ENCODE measurements at regions not wholly inside any gene's neighbourhood (a gene's known extent, or its start where the extent isn't known, plus 50 kb on each side); places are given as distances from the start of the nearest gene placed in this dataset.
A peak's percentile ranks its signal among the peaks of the same experiment; 100 is the strongest.
"Not testable (repeated sequence)": the region's sequence is repeated elsewhere in the genome, so short reads cannot be mapped to it uniquely, and the experiment has no call there.

GRCh38 chr3:40895109-40895508, 304.2 kb upstream of the CTNNB1 start:
- H3K27ac ChIP-seq, result no peak overlapping the region
- TF ChIP-seq CTCF (IDR thresholded peaks at IDR 0.05) (no peak), ZFX (IDR thresholded peaks at IDR 0.05; ENCODE audit: borderline replicate concordance) (no peak)

DNA sequence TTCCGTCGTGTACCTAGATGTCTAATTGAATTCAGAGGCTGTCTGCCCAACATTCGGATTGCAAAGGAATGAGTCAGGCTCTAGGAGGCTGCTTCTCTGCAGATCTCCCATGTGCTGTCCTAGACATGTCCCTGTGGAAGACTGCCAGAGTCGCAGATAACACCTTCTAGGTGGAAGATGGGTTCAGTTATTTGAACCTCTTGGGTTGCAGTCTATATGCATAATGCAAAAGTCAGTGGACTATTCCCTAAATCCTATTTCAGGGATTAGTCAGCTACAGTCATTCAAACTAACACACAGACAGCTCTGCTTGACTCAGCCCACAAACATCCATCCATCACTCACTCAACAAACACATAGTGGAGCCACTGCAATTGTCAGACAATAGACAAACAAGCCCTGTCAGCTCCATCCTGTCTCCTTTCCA, 300.0 kb upstream of the CTNNB1 start:
- H3K27ac ChIP-seq, result no peak overlapping the region

GRCh38 chr3:40901298-40901697, 298.0 kb upstream of the CTNNB1 start:
- TF ChIP-seq ZFX (IDR thresholded peaks at IDR 0.05; ENCODE audit: borderline replicate concordance), result no peak
- TF ChIP-seq CTCF (IDR thresholded peaks at IDR 0.05), result no peak
- no peak overlapping the region for H3K27ac ChIP-seq

More for the DNA sequence above, 300.0 kb upstream of the CTNNB1 start:
- TF ChIP-seq ZFX (IDR thresholded peaks at IDR 0.05; ENCODE audit: borderline replicate concordance), result no peak
- no peak for TF ChIP-seq CTCF (IDR thresholded peaks at IDR 0.05)

DNA sequence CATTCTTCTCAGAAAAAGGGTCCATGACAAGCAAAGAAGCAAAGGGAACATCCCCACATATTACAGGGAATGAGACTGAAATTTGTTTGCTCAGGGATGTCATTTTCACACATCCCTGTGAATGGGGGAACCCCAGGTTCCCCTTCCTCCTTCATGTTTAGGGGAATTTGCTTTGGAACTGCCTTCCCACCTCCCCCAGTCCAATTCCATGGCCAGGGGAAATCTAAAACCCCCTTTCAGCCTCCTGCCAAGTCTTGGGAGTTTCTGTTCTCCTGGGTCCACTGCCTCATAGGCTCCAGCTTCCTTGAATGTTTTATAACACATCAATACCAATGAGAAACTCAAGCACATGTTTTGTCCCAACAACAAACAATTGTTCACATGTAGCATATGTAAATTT, 297.5 kb upstream of the CTNNB1 start:
- no peak overlapping the region for H3K27ac ChIP-seq
- TF ChIP-seq CTCF (IDR thresholded peaks at IDR 0.05), result no peak
- no peak for TF ChIP-seq ZFX (IDR thresholded peaks at IDR 0.05; ENCODE audit: borderline replicate concordance)

- H3K27ac ChIP-seq, result not testable (repeated sequence)
Measured at GRCh38 chr3:40907907-40908465, 291.3 kb upstream of the CTNNB1 start.

- H3K27ac ChIP-seq, result no peak overlapping the region
- TF ChIP-seq CTCF (IDR thresholded peaks at IDR 0.05) (no peak), ZFX (IDR thresholded peaks at IDR 0.05; ENCODE audit: borderline replicate concordance) (no peak)
Measured at GRCh38 chr3:40908612-40909011, 290.7 kb upstream of the CTNNB1 start.

DNA sequence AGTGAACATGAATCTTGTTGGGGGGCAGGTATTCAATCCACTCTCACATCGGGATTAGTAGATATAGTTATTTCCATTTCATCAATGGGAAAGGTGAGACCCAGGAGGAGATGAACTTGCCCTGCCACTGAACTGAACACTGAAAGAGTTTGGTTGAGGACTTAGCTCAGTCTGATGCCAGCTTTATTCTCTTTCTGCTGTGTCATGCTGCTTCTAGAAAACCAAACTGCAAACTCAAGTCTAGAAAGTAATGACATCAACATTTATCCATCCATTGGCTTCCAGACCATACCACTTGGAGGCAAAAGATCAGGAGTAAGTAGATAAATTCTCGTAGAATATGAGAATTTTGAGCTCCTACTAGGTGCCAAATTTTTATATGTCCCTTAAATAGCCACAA, 288.0 kb upstream of the CTNNB1 start:
- no peak for TF ChIP-seq CTCF (IDR thresholded peaks at IDR 0.05)
- no peak for TF ChIP-seq ZFX (IDR thresholded peaks at IDR 0.05; ENCODE audit: borderline replicate concordance)
- H3K27ac ChIP-seq, result 0 out of 2 replicates have a peak overlapping the region, but pooled peaks have one; percentile 35

DNA sequence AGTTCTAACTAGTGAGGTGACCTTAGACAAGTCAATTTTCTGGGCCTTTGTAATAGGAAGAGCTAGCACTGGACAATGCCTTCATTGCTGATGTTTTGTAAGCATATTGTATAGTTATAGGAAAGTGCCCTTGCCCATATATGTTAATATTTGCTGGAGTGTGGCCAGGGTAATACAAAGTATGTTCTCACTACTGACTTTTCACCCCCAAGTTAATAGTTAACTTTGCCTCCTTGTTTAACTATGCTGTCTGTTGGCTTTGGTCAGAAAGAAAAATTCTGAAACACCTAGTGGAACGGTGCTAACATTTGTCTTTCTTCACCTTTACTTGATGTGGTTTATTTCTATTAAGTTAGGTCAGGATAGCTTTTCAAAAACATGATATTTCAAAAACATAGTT, 287.4 kb upstream of the CTNNB1 start:
- peak overlapping the region; percentile 35; the same call in 1 of the 2 replicates for H3K27ac ChIP-seq
- TF ChIP-seq ZFX (IDR thresholded peaks at IDR 0.05; ENCODE audit: borderline replicate concordance), result no peak
- TF ChIP-seq CTCF (IDR thresholded peaks at IDR 0.05), result no peak
